ENCODE measurements at regions not wholly inside any gene's neighbourhood (a gene's known extent, or its start where the extent isn't known, plus 50 kb on each side); places are given as distances from the start of the nearest gene placed in this dataset.
"Not testable (repeated sequence)": the region's sequence is repeated elsewhere in the genome, so short reads cannot be mapped to it uniquely, and the experiment has no call there.

- DNase-seq (ENCODE audit: low read depth in 4 of 4, low spot score in 3 of 4), result no peak
Observed at GRCh38 chr2:39487398-39488250, 50.5 kb upstream of the MAP4K3 start.

- no peak for DNase-seq (ENCODE audit: low read depth in 4 of 4, low spot score in 3 of 4)
Observed at GRCh38 chr2:39488450-39488849, 51.4 kb upstream of the MAP4K3 start.

- no peak for DNase-seq (ENCODE audit: low read depth in 4 of 4, low spot score in 3 of 4)
Observed at GRCh38 chr2:39490586-39490985, 53.5 kb upstream of the MAP4K3 start.

GRCh38 chr2:39491653-39492052 lies 54.6 kb upstream of the MAP4K3 start:
- DNase-seq (ENCODE audit: low read depth in 4 of 4, low spot score in 3 of 4), result no peak

GRCh38 chr2:39492095-39492590 lies 55.1 kb upstream of the MAP4K3 start:
- no peak for DNase-seq (ENCODE audit: low read depth in 4 of 4, low spot score in 3 of 4)

GRCh38 chr2:39492716-39493115 lies 55.6 kb upstream of the MAP4K3 start:
- no peak for DNase-seq (ENCODE audit: low read depth in 4 of 4, low spot score in 3 of 4)

- no peak for DNase-seq (ENCODE audit: low read depth in 4 of 4, low spot score in 3 of 4)
Observed at GRCh38 chr2:39494784-39495251, 57.7 kb upstream of the MAP4K3 start.

- no peak for DNase-seq (ENCODE audit: low read depth in 4 of 4, low spot score in 3 of 4)
Observed at GRCh38 chr2:39497082-39497801, 60.2 kb upstream of the MAP4K3 start.

- DNase-seq (ENCODE audit: low read depth in 4 of 4, low spot score in 3 of 4), result not testable (repeated sequence)
Observed at GRCh38 chr2:39498176-39498575, 61.1 kb upstream of the MAP4K3 start.

- DNase-seq (ENCODE audit: low read depth in 4 of 4, low spot score in 3 of 4), result no peak
Observed at GRCh38 chr2:39498786-39499185, 61.7 kb upstream of the MAP4K3 start.

GRCh38 chr2:39499336-39499735 lies 62.3 kb upstream of the MAP4K3 start:
- DNase-seq (ENCODE audit: low read depth in 4 of 4, low spot score in 3 of 4), result no peak

- DNase-seq (ENCODE audit: low read depth in 4 of 4, low spot score in 3 of 4), result no peak
Observed at GRCh38 chr2:39501412-39501811, 64.3 kb upstream of the MAP4K3 start.

GRCh38 chr2:39503277-39503676 lies 66.2 kb upstream of the MAP4K3 start:
- no peak for DNase-seq (ENCODE audit: low read depth in 4 of 4, low spot score in 3 of 4)

GRCh38 chr2:39504790-39505335 lies 67.8 kb upstream of the MAP4K3 start:
- no peak for DNase-seq (ENCODE audit: low read depth in 4 of 4, low spot score in 3 of 4)

GRCh38 chr2:39506215-39506614 lies 69.1 kb upstream of the MAP4K3 start:
- DNase-seq (ENCODE audit: low read depth in 4 of 4, low spot score in 3 of 4), result no peak

- DNase-seq (ENCODE audit: low read depth in 4 of 4, low spot score in 3 of 4), result no peak
Observed at GRCh38 chr2:39508198-39508597, 71.1 kb upstream of the MAP4K3 start.

- no peak for DNase-seq (ENCODE audit: low read depth in 4 of 4, low spot score in 3 of 4)
Observed at GRCh38 chr2:39510140-39510539, 73.1 kb upstream of the MAP4K3 start.

- no peak for DNase-seq (ENCODE audit: low read depth in 4 of 4, low spot score in 3 of 4)
Observed at GRCh38 chr2:39511219-39511604, 74.1 kb upstream of the MAP4K3 start.

- no peak for DNase-seq (ENCODE audit: low read depth in 4 of 4, low spot score in 3 of 4)
Observed at GRCh38 chr2:39511605-39512433, 74.7 kb upstream of the MAP4K3 start.

GRCh38 chr2:39512434-39512935 lies 75.4 kb upstream of the MAP4K3 start:
- DNase-seq (ENCODE audit: low read depth in 4 of 4, low spot score in 3 of 4), result no peak

Measured in left renal pelvis (tissue), 4 donors.